Gastroesophageal sphincter (tissue), 4 donors: ENCODE measurements at regions not wholly inside any gene's neighbourhood (a gene's known extent, or its start where the extent isn't known, plus 50 kb on each side); places are given as distances from the start of the nearest gene placed in this dataset.

ENCODE experiments used
- ATAC-seq: fragments of 150-250 bp; one replicate; pipeline ENCODE4 v1.9.1; 2016; ENCODE audit warnings: mild to moderate bottlenecking, moderate library complexity
- H3K27ac ChIP-seq, 4 donors: fragments of 200-600 bp; sonication (generic) in 3 of 4; 1 replicate in 3 of 4; 2 replicates in 1 of 4; pipeline ENCODE4 v1.5.1; 2016 to 2019
- H3K27me3 ChIP-seq: fragments of 200-600 bp; sonication (generic); one replicate; pipeline ENCODE4 v1.5.1; 2019
- H3K36me3 ChIP-seq, 2 donors: fragments of 200-600 bp; sonication (generic); one replicate each; pipeline ENCODE4 v1.5.1; 2019; ENCODE audit warnings: control low read depth in 1 of 2
- H3K4me1 ChIP-seq, 3 donors: fragments of 200-600 bp; sonication (generic); 1 replicate in 2 of 3; 2 replicates in 1 of 3; pipeline ENCODE4 v1.5.1; 2016 to 2019; ENCODE audit warnings: control low read depth in 2 of 3
- H3K4me3 ChIP-seq, 2 donors: fragments of 200-600 bp; sonication (generic); one replicate each; pipeline ENCODE4 v1.5.1; 2019; ENCODE audit warnings: mild to moderate bottlenecking in 1 of 2, moderate library complexity in 1 of 2
- H3K9me3 ChIP-seq, 3 donors: fragments of 200-600 bp; sonication (generic); one replicate each; pipeline ENCODE4 v1.5.1; 2017 to 2019; ENCODE audit warnings: control low read depth in 2 of 3
- CTCF ChIP-seq, 4 experiments: fragments of 200-600 bp in 2 of 4; fragments of 450-650 bp in 2 of 4; sonication (generic) in 1 of 4; IDR thresholded peaks; one replicate each; pipeline ENCODE4 v1.5.1; 2017 to 2019; ENCODE audit warnings: antibody characterized with exemption in 4 of 4, mild to moderate bottlenecking in 2 of 4, moderate library complexity in 2 of 4
- EP300 ChIP-seq: sonication (generic); formaldehyde crosslinking; IDR thresholded peaks from one replicate; pipeline ENCODE4 v1.6.1; 2017; ENCODE audit warnings: antibody characterized with exemption, mild to moderate bottlenecking
- POLR2A ChIP-seq, 2 donors: fragments of 450-650 bp; IDR thresholded peaks; one replicate each; pipeline ENCODE4 v1.6.1; 2017; ENCODE audit warnings: antibody characterized with exemption in 2 of 2, mild to moderate bottlenecking in 2 of 2, moderate library complexity in 1 of 2
- POLR2AphosphoS5 ChIP-seq: sonication (generic); formaldehyde crosslinking; IDR thresholded peaks from one replicate; pipeline ENCODE4 v1.6.1; 2017; ENCODE audit warnings: antibody characterized with exemption
- WGBS, 2 donors: methylation state at CpG; one replicate each; pipeline ENCODE4 v1.1.5; 2018; ENCODE audit warnings: low coverage in 1 of 2; 5-methylcytosine and 5-hydroxymethylcytosine counted together

GRCh38 chr16:54847207-54847606 lies 83.5 kb upstream of the IRX5 start:
- no peaks in the 10 kb centered on the region for H3K4me1 ChIP-seq

GRCh38 chr16:54846766-54847165 lies 83.9 kb upstream of the IRX5 start:
- H3K4me1 ChIP-seq, result no peaks in the 10 kb centered on the region
- no peak overlapping the region for H3K27ac ChIP-seq
- H3K9me3 ChIP-seq, result peaks cover 0 to 33% (median 0%) of the 10 kb centered on the region in 3 donors
- 20 to 40% methylated on average over 4 of the region's 4 CpGs for WGBS, 2 donors
- TF ChIP-seq POLR2A (IDR thresholded peaks at IDR 0.05) (no peak), CTCF (IDR thresholded peaks at IDR 0.05) (no peak), POLR2AphosphoS5 (no peak), EP300 (no peak)
- no peaks in the 10 kb centered on the region for H3K27me3 ChIP-seq
- H3K4me3 ChIP-seq, result no peak overlapping the region
- no peaks in the 10 kb centered on the region for H3K36me3 ChIP-seq
- no peak for ATAC-seq

More at GRCh38 chr16:54847207-54847606, 83.5 kb upstream of the IRX5 start:
- H3K27ac ChIP-seq, result no peak overlapping the region
- H3K27me3 ChIP-seq, result no peaks in the 10 kb centered on the region
- no peak for ATAC-seq
- peaks cover 0 to 29% (median 0%) of the 10 kb centered on the region in 3 donors for H3K9me3 ChIP-seq
- H3K36me3 ChIP-seq, result no peaks in the 10 kb centered on the region
- no peak overlapping the region for H3K4me3 ChIP-seq
- 64 to 74% methylated on average over 4 to 5 of the region's 5 CpGs for WGBS, 2 donors
- no peak for TF ChIP-seq CTCF (IDR thresholded peaks at IDR 0.05)

DNA sequence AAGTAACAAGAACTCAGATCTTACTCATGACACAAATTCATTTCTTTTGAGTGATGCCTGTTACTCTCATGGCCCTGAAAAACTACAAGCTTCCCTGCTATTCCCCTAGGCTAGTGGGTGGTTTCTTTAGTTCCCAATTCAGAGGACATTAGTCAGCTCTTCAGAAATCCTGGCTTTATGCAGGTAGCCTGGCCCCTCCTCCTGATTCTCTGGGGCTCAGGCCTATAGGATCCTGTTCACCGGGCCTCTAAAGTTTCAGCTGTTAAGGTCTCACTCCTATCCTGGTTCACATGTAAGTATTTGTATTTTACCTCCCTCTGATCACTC lies 87.3 kb upstream of the IRX5 start:
- Histone ChIP-seq H3K27me3 (peaks cover 2% of the 10 kb centered on the region), H3K9me3 (peaks cover 0 to 35% (median 0%) of the 10 kb centered on the region in 3 donors), H3K4me3 (no peak overlapping the region), H3K27ac (no peak overlapping the region), H3K36me3 (no peaks in the 10 kb centered on the region), H3K4me1 (no peaks in the 10 kb centered on the region)
- ATAC-seq, result no peak
- TF ChIP-seq POLR2A (IDR thresholded peaks at IDR 0.05) (no peak), POLR2AphosphoS5 (no peak)
- 80 to 100% methylated on average over 1 of the region's 1 CpG for WGBS, 2 donors

GRCh38 chr16:54842743-54843423 lies 87.8 kb upstream of the IRX5 start:
- peaks cover 0 to 35% (median 0%) of the 10 kb centered on the region in 3 donors for H3K9me3 ChIP-seq
- no peaks in the 10 kb centered on the region for H3K36me3 ChIP-seq
- TF ChIP-seq POLR2AphosphoS5 (no peak), CTCF (IDR thresholded peaks at IDR 0.05) (no peak), POLR2A (IDR thresholded peaks at IDR 0.05) (no peak)
- H3K27ac ChIP-seq, result no peak overlapping the region
- no peak for ATAC-seq
- 91 to 96% methylated on average over 4 to 5 of the region's 5 CpGs for WGBS, 2 donors
- H3K4me3 ChIP-seq, result no peak overlapping the region
- H3K27me3 ChIP-seq, result peaks cover 7% of the 10 kb centered on the region
- H3K4me1 ChIP-seq, result no peaks in the 10 kb centered on the region

DNA sequence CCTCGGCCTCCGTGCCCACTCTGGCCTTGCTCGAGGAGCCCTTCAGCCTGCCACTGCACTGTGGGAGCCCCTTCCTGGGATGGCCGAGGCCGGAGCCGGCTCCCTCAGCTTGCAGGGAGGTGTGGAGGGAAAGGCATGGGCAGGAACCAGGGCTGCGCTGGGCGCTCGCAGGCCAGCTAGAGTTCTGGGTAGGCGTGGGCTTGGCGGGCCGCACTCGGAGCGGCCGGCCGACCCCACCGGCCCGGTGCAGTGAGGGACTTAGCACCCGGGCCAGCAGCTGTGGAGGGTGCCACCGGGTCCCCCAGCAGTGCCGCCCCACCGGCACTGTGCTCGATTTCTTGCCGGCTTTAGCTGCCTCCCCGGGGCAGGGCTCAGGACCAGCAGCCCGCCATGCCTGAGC lies 101.0 kb upstream of the IRX5 start:
- H3K4me3 ChIP-seq, result no peak overlapping the region
- no peak overlapping the region for H3K27ac ChIP-seq
- no peaks in the 10 kb centered on the region for H3K4me1 ChIP-seq
- TF ChIP-seq POLR2A (IDR thresholded peaks at IDR 0.05), result no peak
- no peak for TF ChIP-seq CTCF (IDR thresholded peaks at IDR 0.05)
- no peak for TF ChIP-seq EP300
- TF ChIP-seq POLR2AphosphoS5, result no peak
- ATAC-seq, result no peak
- no peaks in the 10 kb centered on the region for H3K36me3 ChIP-seq
- peaks cover 0 to 15% (median 0%) of the 10 kb centered on the region in 3 donors for H3K9me3 ChIP-seq
- no CpG with 5 or more reads among the region's 26 CpGs for WGBS, 2 donors
- no peaks in the 10 kb centered on the region for H3K27me3 ChIP-seq
